A549 (cell line): ENCODE measurements at regions not wholly inside any gene's neighbourhood (a gene's known extent, or its start where the extent isn't known, plus 50 kb on each side); places are given as distances from the start of the nearest gene placed in this dataset.
"Not testable (repeated sequence)": the region's sequence is repeated elsewhere in the genome, so short reads cannot be mapped to it uniquely, and the experiment has no call there.

Experiments
- ATAC-seq, 2 experiments: fragments of 200-7000 bp in 1 of 2; fragments of >200 bp in 1 of 2; cut with Nextera tagmentation in 1 of 2; cut with Tn5 transposase in 1 of 2; 3 replicates each; pipeline versions ENCODE4 v1.8.0 to v1.9.1; 2018 to 2020; ENCODE audit warnings: mild to moderate bottlenecking in 1 of 2, moderate library complexity in 1 of 2
- CTCF ChIA-PET: fragments of 300-600 bp; sonication (Branson Sonifier 250); formaldehyde crosslinking; extraction: SDS; loops from one replicate; lab custom pipeline; 2021; ENCODE audit warnings: antibody characterized with exemption, inconsistent platforms; lab: Yijun Ruan, JAX
- POLR2A ChIA-PET: fragments of 350-600 bp; formaldehyde crosslinking; extraction: SDS; loops from one replicate; lab custom pipeline; 2021; ENCODE audit warnings: antibody characterized with exemption, inconsistent platforms; lab: Yijun Ruan, JAX
- DNase-seq, 2 experiments: peaks; one replicate each; pipeline versions ENCODE4 v3.0.0 to v3.0.0-alpha.2; 2011 to 2016; ENCODE audit warnings: low read depth in 1 of 2, low spot score in 1 of 2
- FAIRE-seq: peaks from 2 replicates; lab custom pipeline; 2011; peaks lifted over from hg19 to GRCh38; lab: Jason Lieb, UNC
- H3K27ac ChIP-seq, 2 experiments: fragments of >200 bp; sonication (Bioruptor Twin); formaldehyde crosslinking; 3 replicates each; pipeline ENCODE4 v1.5.1; 2016 to 2017
- H3K4me1 ChIP-seq: fragments of >200 bp; sonication (Bioruptor Twin); formaldehyde crosslinking; 3 replicates; pipeline ENCODE4 v1.6.1; 2016
- H3K4me2 ChIP-seq: fragments of >200 bp; sonication (Bioruptor Twin); formaldehyde crosslinking; 3 replicates; pipeline ENCODE4 v1.6.1; 2016
- H3K4me3 ChIP-seq: fragments of >200 bp; sonication (Bioruptor Twin); formaldehyde crosslinking; 3 replicates; pipeline ENCODE4 v1.5.1; 2016
- H3K9me3 ChIP-seq: fragments of >200 bp; sonication (Bioruptor Twin); formaldehyde crosslinking; 3 replicates; pipeline ENCODE4 v1.6.1; 2016
- BHLHE40 ChIP-seq: IDR thresholded peaks from 2 replicates; pipeline ENCODE4 v1.6.1; 2012; ENCODE audit warnings: low read depth, low read length, inconsistent platforms
- CBX8 ChIP-seq: fragments of 200-600 bp; sonication (generic); IDR thresholded peaks from 2 replicates; pipeline ENCODE4 v1.6.1; 2016
- CEBPB ChIP-seq, 2 experiments: fragments of >200 bp in 1 of 2; sonication (Bioruptor Twin) in 1 of 2; formaldehyde crosslinking in 1 of 2; IDR thresholded peaks; 2 replicates each; pipeline ENCODE4 v1.6.1; 2012 to 2016
- E2F6 ChIP-seq: IDR thresholded peaks from 2 replicates; pipeline ENCODE4 v1.6.1; 2012; ENCODE audit warnings: low read depth, borderline replicate concordance
- EHF ChIP-seq: fragments of 250-450 bp; sonication (Bioruptor Pico); IDR thresholded peaks from 2 replicates; pipeline ENCODE4 v1.5.0; 2020; ENCODE audit warnings: mild to moderate bottlenecking
- EHMT2 ChIP-seq: fragments of 200-600 bp; sonication (generic); IDR thresholded peaks from 2 replicates; pipeline ENCODE4 v1.6.1; 2016; ENCODE audit warnings: antibody characterized with exemption, low read depth, mild to moderate bottlenecking, moderate library complexity
- ELK1 ChIP-seq: fragments of 150-350 bp; IDR thresholded peaks from 2 replicates; pipeline ENCODE4 v1.6.1; 2014; ENCODE audit warnings: low read depth, mild to moderate bottlenecking, low read length
- EP300 ChIP-seq, 2 experiments: fragments of >200 bp; sonication (Bioruptor Twin); formaldehyde crosslinking; IDR thresholded peaks; 2 replicates in 1 of 2; 3 replicates in 1 of 2; pipeline ENCODE4 v1.6.1; 2016 to 2017
- ESRRA ChIP-seq: fragments of 150-350 bp; IDR thresholded peaks from 2 replicates; pipeline ENCODE4 v1.6.1; 2014; ENCODE audit warnings: mild to moderate bottlenecking, low read length, borderline replicate concordance
- FOSB ChIP-seq: fragments of 250-450 bp; sonication (Bioruptor Pico); IDR thresholded peaks from 2 replicates; pipeline ENCODE4 v1.5.0; 2020; ENCODE audit warnings: mild to moderate bottlenecking, moderate library complexity
- HOXA7 ChIP-seq: fragments of 250-450 bp; sonication (Bioruptor Pico); IDR thresholded peaks from 2 replicates; pipeline ENCODE4 v1.5.0; 2020; ENCODE audit warnings: mild to moderate bottlenecking, moderate library complexity
- HOXB13 ChIP-seq: fragments of 250-450 bp; sonication (Bioruptor Pico); IDR thresholded peaks from 2 replicates; pipeline ENCODE4 v1.5.0; 2020; ENCODE audit warnings: low read depth, mild to moderate bottlenecking, moderate library complexity
- JUN ChIP-seq, 2 experiments: fragments of >200 bp; sonication (Bioruptor Twin); formaldehyde crosslinking; IDR thresholded peaks; 2 replicates in 1 of 2; 3 replicates in 1 of 2; pipeline ENCODE4 v1.6.1; 2016 to 2017
- JUNB ChIP-seq: fragments of >200 bp; sonication (Bioruptor Twin); formaldehyde crosslinking; IDR thresholded peaks from 2 replicates; pipeline ENCODE4 v1.6.1; 2016
- KDM5A ChIP-seq: fragments of 200-600 bp; sonication (generic); IDR thresholded peaks from 2 replicates; pipeline ENCODE4 v1.6.1; 2016; ENCODE audit warnings: antibody characterized with exemption, mild to moderate bottlenecking
- MAFK ChIP-seq: fragments of 450-650 bp; IDR thresholded peaks from 2 replicates; pipeline ENCODE4 v1.6.1; 2014; ENCODE audit not compliant: partially characterized antibody
- MAZ ChIP-seq: fragments of 150-350 bp; IDR thresholded peaks from 2 replicates; pipeline ENCODE4 v1.6.1; 2014; ENCODE audit warnings: antibody characterized with exemption, low read depth, low read length, borderline replicate concordance
- MYC ChIP-seq: IDR thresholded peaks from 2 replicates; pipeline ENCODE4 v1.6.1; 2012; ENCODE audit warnings: mild to moderate bottlenecking, inconsistent platforms, low read length, improper control_type of control experiment, borderline replicate concordance
- PHF8 ChIP-seq: fragments of 200-600 bp; sonication (generic); IDR thresholded peaks from 2 replicates; pipeline ENCODE4 v1.6.1; 2016; ENCODE audit warnings: low read depth, mild to moderate bottlenecking, antibody characterized with exemption, moderate library complexity, borderline replicate concordance
- POLR2A ChIP-seq: IDR thresholded peaks from 2 replicates; pipeline ENCODE4 v1.6.1; 2012; ENCODE audit warnings: mild to moderate bottlenecking, low read length
- RAD21 ChIP-seq, 2 experiments: fragments of >200 bp in 1 of 2; sonication (Bioruptor Twin) in 1 of 2; formaldehyde crosslinking in 1 of 2; IDR thresholded peaks in 1 of 2; conservative IDR thresholded peaks in 1 of 2; 2 replicates in 1 of 2; 3 replicates in 1 of 2; pipeline ENCODE4 v1.6.1; 2012 to 2018; ENCODE audit warnings: inconsistent platforms in 1 of 2
- RARB ChIP-seq: fragments of 250-450 bp; sonication (Bioruptor Pico); IDR thresholded peaks from 2 replicates; pipeline ENCODE4 v1.8.0; 2021; ENCODE audit warnings: mild to moderate bottlenecking, moderate library complexity
- RCOR1 ChIP-seq: fragments of 150-350 bp; IDR thresholded peaks from 2 replicates; pipeline ENCODE4 v1.6.1; 2014; ENCODE audit warnings: antibody characterized with exemption, low read length, low read depth
- RNF2 ChIP-seq: fragments of 200-600 bp; sonication (generic); IDR thresholded peaks from 2 replicates; pipeline ENCODE4 v1.6.1; 2016; ENCODE audit warnings: low read depth, mild to moderate bottlenecking, antibody characterized with exemption, moderate library complexity, borderline replicate concordance
- SMC3 ChIP-seq: fragments of >200 bp; sonication (Bioruptor Twin); formaldehyde crosslinking; IDR thresholded peaks from 3 replicates; pipeline ENCODE4 v1.6.1; 2018; ENCODE audit warnings: inconsistent platforms
- TP53 ChIP-seq: fragments of 250-450 bp; sonication (Bioruptor Pico); IDR thresholded peaks from 2 replicates; pipeline ENCODE4 v1.5.0; 2021; ENCODE audit warnings: mild to moderate bottlenecking, moderate library complexity
- ZC3H11A ChIP-seq: fragments of 450-650 bp; IDR thresholded peaks from 2 replicates; pipeline ENCODE4 v1.6.1; 2014; ENCODE audit warnings: antibody characterized with exemption, mild to moderate bottlenecking
- ZNF302 ChIP-seq: fragments of 250-450 bp; sonication (Bioruptor Pico); IDR thresholded peaks from 2 replicates; pipeline ENCODE4 v1.9.0; 2021; ENCODE audit warnings: inconsistent platforms, mild to moderate bottlenecking, moderate library complexity
- WGBS: methylation state at CpG from one replicate; pipeline ENCODE4 v1.1.6; 2017; ENCODE audit errors: missing lambda C conversion rate; 5-methylcytosine and 5-hydroxymethylcytosine counted together
- TF ChIP-seq, protein P1 (sequence below): fragments of 250-450 bp; sonication (Bioruptor Pico); IDR thresholded peaks from 2 replicates; pipeline ENCODE4 v1.5.0; 2020; ENCODE audit warnings: low read depth, mild to moderate bottlenecking, moderate library complexity

GRCh38 chr9:36461323-36461722, 61.3 kb upstream of the RNF38 start:
- POLR2A ChIA-PET = no interaction called here

DNA sequence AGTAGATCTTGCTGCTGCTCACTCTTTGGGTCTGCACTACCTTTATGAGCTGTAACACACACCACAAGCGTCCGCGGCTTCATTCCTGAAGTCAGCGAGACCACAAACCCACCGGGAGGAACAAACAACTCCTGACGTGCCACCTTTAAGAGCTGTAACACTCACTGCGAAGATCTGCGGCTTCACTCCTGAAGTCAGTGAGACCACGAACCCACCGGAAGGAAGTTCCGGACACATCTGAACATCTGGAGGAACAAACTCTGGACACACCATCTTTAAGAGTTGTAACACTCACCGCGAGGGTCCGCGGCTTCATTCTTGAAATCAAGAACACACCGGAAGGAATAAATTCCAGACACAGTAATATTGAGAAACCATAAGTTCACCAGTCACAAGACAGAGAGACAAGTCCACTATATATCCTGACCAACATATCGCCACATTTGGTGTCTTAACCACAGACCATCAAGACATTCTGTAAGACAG, 58.4 kb upstream of the RNF38 start:
- ATAC-seq, H3K4me2 ChIP-seq, H3K9me3 ChIP-seq, H3K4me3 ChIP-seq, H3K4me1 ChIP-seq, H3K27ac ChIP-seq, FAIRE-seq, DNase-seq, POLR2A ChIA-PET: not testable (repeated sequence)
- CTCF ChIA-PET = interaction anchor here (1.2 to 4.1 kb wide), 4 partner anchors 8 to 97 kb away, joined by 4 to 16 read pairs (median 10); no protein-coding TSS in a partner anchor
- 93% methylated on average over 17 of the region's 17 CpGs for WGBS

More at GRCh38 chr9:36461323-36461722, 61.3 kb upstream of the RNF38 start:
- Histone ChIP-seq H3K4me1 (no peaks in the 10 kb centered on the region), H3K27ac (no peak overlapping the region), H3K9me3 (no peaks in the 10 kb centered on the region), H3K4me3 (no peak overlapping the region), H3K4me2 (no peak overlapping the region)
- DNase-seq (no peak), FAIRE-seq (no peak), ATAC-seq (no peak)
- CTCF ChIA-PET = interaction anchor here (0.8 to 4.1 kb wide), 6 partner anchors 10 to 108 kb away, joined by 3 to 25 read pairs (median 8); no protein-coding TSS in a partner anchor
- TF ChIP-seq PHF8 = no peak
- TF ChIP-seq ZC3H11A = no peak
- TF ChIP-seq MAFK = no peak
- no peak for TF ChIP-seq JUN (IDR thresholded peaks at IDR 0.05)
- no peak for TF ChIP-seq ESRRA
- TF ChIP-seq SMC3 = no peak
- no peak for TF ChIP-seq EHF

DNA sequence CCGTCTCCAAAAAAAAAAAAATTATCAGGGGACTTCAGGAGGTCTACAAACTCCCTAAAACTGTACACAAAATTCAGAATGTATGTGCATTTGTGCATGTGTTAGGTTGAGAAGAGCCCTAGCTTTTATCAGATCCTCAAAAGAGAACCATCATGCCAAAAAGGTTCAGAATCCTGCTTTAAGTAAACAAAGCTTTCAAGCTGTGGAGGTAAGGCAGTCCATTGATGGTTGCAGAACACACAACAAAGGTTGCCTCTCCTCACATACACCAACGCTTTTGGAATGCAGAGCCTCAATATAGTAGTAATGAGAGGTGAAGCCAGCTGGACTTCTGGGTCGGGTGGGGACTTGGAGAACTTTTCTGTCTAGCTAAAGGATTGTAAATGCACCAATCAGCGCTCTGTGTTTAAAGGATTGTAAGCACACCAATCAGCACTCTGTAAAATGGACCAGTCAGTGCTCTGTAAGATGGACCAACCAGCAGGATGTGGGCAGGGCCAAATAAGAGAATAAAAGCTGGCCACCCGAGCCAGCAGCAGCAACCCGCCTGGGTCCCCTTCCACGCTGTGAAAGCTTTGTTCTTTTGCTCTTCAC, 57.9 kb upstream of the RNF38 start:
- Histone ChIP-seq H3K4me3 (no peak overlapping the region), H3K4me2 (no peak overlapping the region), H3K4me1 (no peaks in the 10 kb centered on the region), H3K9me3 (no peaks in the 10 kb centered on the region), H3K27ac (no peak overlapping the region)
- CTCF ChIA-PET = interaction anchor here (1.2 to 4.1 kb wide), 4 partner anchors 8 to 97 kb away, joined by 4 to 16 read pairs (median 10); no protein-coding TSS in a partner anchor
- DNase-seq = no peak
- POLR2A ChIA-PET = no interaction called here
- ATAC-seq = no peak
- no peak for TF ChIP-seq ELK1
- TF ChIP-seq MAZ = no peak
- TF ChIP-seq SMC3 = no peak
- TF ChIP-seq ZNF302 (CRISPR knock-in tag) = no peak
- no peak for TF ChIP-seq RCOR1
- TF ChIP-seq CEBPB (IDR thresholded peaks at IDR 0.05) = no peak
- TF ChIP-seq KDM5A = no peak
- no peak for TF ChIP-seq POLR2A
- TF ChIP-seq FOSB (CRISPR knock-in tag) = no peak
- no peak for TF ChIP-seq BHLHE40
- TF ChIP-seq MAFK = no peak
- no peak for TF ChIP-seq JUNB
- TF ChIP-seq RNF2 = no peak
- 91% methylated on average over 7 of the region's 7 CpGs for WGBS
- no peak for FAIRE-seq

- Histone ChIP-seq H3K9me3 (no peaks in the 10 kb centered on the region), H3K4me2 (no peak overlapping the region), H3K27ac (no peak overlapping the region), H3K4me3 (no peak overlapping the region), H3K4me1 (no peaks in the 10 kb centered on the region)
- ChIA-PET POLR2A (no interaction called here), CTCF (interaction anchor here (1.0 to 22.2 kb wide), 3 partner anchors 30 to 51 kb away, joined by 3 to 437 read pairs (median 16); no protein-coding TSS in a partner anchor)
- FAIRE-seq (no peak), DNase-seq (no peak), ATAC-seq (no peak)
- no CpG with 5 or more reads among the region's 1 CpG for WGBS
- no peak for TF ChIP-seq MYC
- TF ChIP-seq, protein P1, sequence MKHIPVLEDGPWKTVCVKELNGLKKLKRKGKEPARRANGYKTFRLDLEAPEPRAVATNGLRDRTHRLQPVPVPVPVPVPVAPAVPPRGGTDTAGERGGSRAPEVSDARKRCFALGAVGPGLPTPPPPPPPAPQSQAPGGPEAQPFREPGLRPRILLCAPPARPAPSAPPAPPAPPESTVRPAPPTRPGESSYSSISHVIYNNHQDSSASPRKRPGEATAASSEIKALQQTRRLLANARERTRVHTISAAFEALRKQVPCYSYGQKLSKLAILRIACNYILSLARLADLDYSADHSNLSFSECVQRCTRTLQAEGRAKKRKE (CRISPR knock-in tag) = no peak
- no peak for TF ChIP-seq RNF2
- no peak for TF ChIP-seq RAD21 (conservative IDR thresholded peaks at IDR 0.05 in 1 of 2, IDR thresholded peaks at IDR 0.05 in 1 of 2)
- TF ChIP-seq EHF = no peak
- TF ChIP-seq HOXB13 = no peak
- no peak for TF ChIP-seq EP300 (IDR thresholded peaks at IDR 0.05)
- TF ChIP-seq ZNF302 (CRISPR knock-in tag) = no peak
- TF ChIP-seq HOXA7 (CRISPR knock-in tag) = no peak
- TF ChIP-seq TP53 (CRISPR knock-in tag) = no peak
- TF ChIP-seq E2F6 = no peak
- no peak for TF ChIP-seq KDM5A
- TF ChIP-seq MAFK = no peak
- no peak for TF ChIP-seq EHMT2
- no peak for TF ChIP-seq CEBPB (IDR thresholded peaks at IDR 0.05)
- no peak for TF ChIP-seq RARB (CRISPR knock-in tag)
- TF ChIP-seq ZC3H11A = no peak
- no peak for TF ChIP-seq CBX8
Measured at GRCh38 chr9:36456480-36457065, 56.5 kb upstream of the RNF38 start.
